Right lobe of liver (tissue), 4 donors: ENCODE measurements at regions not wholly inside any gene's neighbourhood (a gene's known extent, or its start where the extent isn't known, plus 50 kb on each side); places are given as distances from the start of the nearest gene placed in this dataset.

Experiments
- CTCF ChIP-seq, 4 donors: fragments of 200-600 bp in 3 of 4; fragments of 450-650 bp in 1 of 4; IDR thresholded peaks; one replicate each; pipeline versions ENCODE4 v1.5.1 to v1.8.0; 2016 to 2022; ENCODE audit warnings: antibody characterized with exemption in 4 of 4, mild to moderate bottlenecking in 2 of 4
- POLR2A ChIP-seq: fragments of 450-650 bp; IDR thresholded peaks from one replicate; pipeline ENCODE4 v1.6.1; 2017; ENCODE audit warnings: antibody characterized with exemption, mild to moderate bottlenecking
- donor health status: DM: no; HTN: no; CAD: no.
- donor health status: DM: no; HTN: no; CAD: no.
- donor health status: DM: no; HTN: yes; CAD: no.

- TF ChIP-seq CTCF (IDR thresholded peaks at IDR 0.05) = no peak
- TF ChIP-seq POLR2A = no peak
Observed at GRCh38 chr9:23587433-23587832, 238.6 kb downstream of the ELAVL2 start.
